Neural cell (in vitro differentiated cells): ENCODE measurements at regions not wholly inside any gene's neighbourhood (a gene's known extent, or its start where the extent isn't known, plus 50 kb on each side); places are given as distances from the start of the nearest gene placed in this dataset.

ENCODE experiments used
- H2AFZ ChIP-seq: fragments of 200-600, 300-800 bp; sonication (generic), shearing (Covaris generic); 2 replicates; pipeline ENCODE4 v1.6.0; 2014; ENCODE audit warnings: low read depth, mild to moderate bottlenecking, antibody characterized with exemption, low read length, moderate library complexity
- H3F3A ChIP-seq: fragments of 200-600 bp; shearing (Covaris generic); 2 replicates; pipeline ENCODE4 v1.6.1; 2016; ENCODE audit warnings: mild to moderate bottlenecking, moderate library complexity, mixed read lengths, antibody characterized with exemption, low read length; ENCODE audit not compliant: insufficient read depth, poor library complexity, severe bottlenecking
- H3K27ac ChIP-seq: fragments of 200-600, 300-800 bp; sonication (generic), shearing (Covaris generic); 2 replicates; pipeline ENCODE4 v1.5.1; 2014; ENCODE audit warnings: mild to moderate bottlenecking, low read length, moderate library complexity
- H3K27me3 ChIP-seq: fragments of 300-800, 200-600 bp; sonication (generic), shearing (Covaris generic); 2 replicates; pipeline ENCODE4 v1.6.0; 2014; ENCODE audit warnings: mild to moderate bottlenecking, low read depth, low read length, moderate library complexity; ENCODE audit not compliant: insufficient read depth
- H3K36me3 ChIP-seq: fragments of 300-800, 200-600 bp; sonication (generic), shearing (Covaris generic); 2 replicates; pipeline ENCODE4 v1.5.1; 2014; ENCODE audit warnings: mild to moderate bottlenecking, antibody characterized with exemption, low read length, moderate library complexity; ENCODE audit not compliant: insufficient read depth
- H3K4me2 ChIP-seq: fragments of 300-800, 200-600 bp; sonication (generic), shearing (Covaris generic); 2 replicates; pipeline ENCODE4 v1.6.0; 2014; ENCODE audit warnings: mild to moderate bottlenecking, low read length
- H3K4me3 ChIP-seq: fragments of 300-800, 200-600 bp; sonication (generic), shearing (Covaris generic); 2 replicates; pipeline ENCODE4 v1.5.1; 2014; ENCODE audit warnings: mild to moderate bottlenecking, low read length, moderate library complexity
- H3K79me2 ChIP-seq: fragments of 200-600 bp; shearing (Covaris generic); replicated peaks from 2 replicates; pipeline ENCODE4 v1.6.0; 2014; ENCODE audit warnings: mild to moderate bottlenecking, low read length, moderate library complexity; ENCODE audit not compliant: insufficient read depth
- H3K9ac ChIP-seq: fragments of 300-800, 200-600 bp; sonication (generic), shearing (Covaris generic); 2 replicates; pipeline ENCODE4 v1.6.1; 2016; ENCODE audit warnings: mild to moderate bottlenecking, low read length, mixed read lengths
- H3K9me2 ChIP-seq: fragments of 200-600 bp; shearing (Covaris generic); 2 replicates; pipeline ENCODE4 v1.6.1; 2016; ENCODE audit warnings: mild to moderate bottlenecking, low read length, mixed read lengths; ENCODE audit not compliant: insufficient read depth
- H3K9me3 ChIP-seq: fragments of 200-600, 300-800 bp; sonication (generic), shearing (Covaris generic); 2 replicates; pipeline ENCODE4 v1.6.1; 2016; ENCODE audit warnings: mild to moderate bottlenecking, mixed run types, low read length, moderate library complexity, mixed read lengths
- H4K20me1 ChIP-seq: fragments of 200-600 bp; shearing (Covaris generic); 2 replicates; pipeline ENCODE4 v1.6.1; 2016; ENCODE audit warnings: mild to moderate bottlenecking, mixed run types; ENCODE audit not compliant: insufficient read depth
- EP300 ChIP-seq: fragments of 450-650 bp; conservative IDR thresholded peaks from 2 replicates; pipeline ENCODE4 v1.6.1; 2014; ENCODE audit warnings: antibody characterized with exemption, mild to moderate bottlenecking, moderate library complexity; ENCODE audit not compliant: poor library complexity, severe bottlenecking
- EZH2 ChIP-seq: fragments of 200-600, 300-800 bp; shearing (Covaris generic), sonication (generic); IDR thresholded peaks from 2 replicates; pipeline ENCODE4 v1.6.1; 2014; ENCODE audit warnings: antibody characterized with exemption, low read length, borderline replicate concordance, mild to moderate bottlenecking; ENCODE audit not compliant: insufficient read depth, poor library complexity, severe bottlenecking
- MXI1 ChIP-seq: fragments of 450-650 bp; conservative IDR thresholded peaks from 2 replicates; pipeline ENCODE4 v1.6.1; 2014; ENCODE audit warnings: antibody characterized with exemption, mild to moderate bottlenecking; ENCODE audit not compliant: poor library complexity, severe bottlenecking
- POLR2AphosphoS5 ChIP-seq: IDR thresholded peaks from 2 replicates; pipeline ENCODE4 v1.6.1; 2012
- RAD21 ChIP-seq: fragments of 450-650 bp; conservative IDR thresholded peaks from 2 replicates; pipeline ENCODE4 v1.6.1; 2014; ENCODE audit warnings: antibody characterized with exemption, mild to moderate bottlenecking, moderate library complexity
- SMC3 ChIP-seq: fragments of 450-650 bp; conservative IDR thresholded peaks from 2 replicates; pipeline ENCODE4 v1.6.1; 2014; ENCODE audit warnings: antibody characterized with exemption, mild to moderate bottlenecking, moderate library complexity; ENCODE audit not compliant: poor library complexity
- TAF1 ChIP-seq: IDR thresholded peaks from 2 replicates; pipeline ENCODE4 v1.6.1; 2012; ENCODE audit warnings: low read depth
- TF ChIP-seq, protein P1 (sequence below): fragments of 450-650 bp; IDR thresholded peaks from 2 replicates; pipeline ENCODE4 v1.5.1; 2014; ENCODE audit warnings: antibody characterized with exemption, mild to moderate bottlenecking, moderate library complexity; ENCODE audit not compliant: poor library complexity, severe bottlenecking
- TF ChIP-seq, protein P2 (sequence below): IDR thresholded peaks from 2 replicates; pipeline ENCODE4 v1.6.1; 2012; ENCODE audit warnings: borderline replicate concordance

- Histone ChIP-seq H3K9me2 (no peaks in the 10 kb centered on the region), H3K4me2 (no peak overlapping the region), H3K79me2 (no peaks in the 10 kb centered on the region), H3K9me3 (no peaks in the 10 kb centered on the region), H3K4me3 (no peak overlapping the region), H3K9ac (no peak overlapping the region), H3K36me3 (no peaks in the 10 kb centered on the region), H2AFZ (no peak overlapping the region), H3K27me3 (no peaks in the 10 kb centered on the region), H3K27ac (no peak overlapping the region), H4K20me1 (no peaks in the 10 kb centered on the region), H3F3A (no peaks in the 10 kb centered on the region)
- TF ChIP-seq RAD21: no peak
These were observed 61.1 kb upstream of the GPR12 start for GRCh38 chr13:26821672-26822071.

- H3K9ac ChIP-seq: no peak overlapping the region
- no peak overlapping the region for H2AFZ ChIP-seq
- TF ChIP-seq MXI1 (no peak), TAF1 (no peak), SMC3 (no peak), EZH2 (no peak)
- TF ChIP-seq, protein P1, sequence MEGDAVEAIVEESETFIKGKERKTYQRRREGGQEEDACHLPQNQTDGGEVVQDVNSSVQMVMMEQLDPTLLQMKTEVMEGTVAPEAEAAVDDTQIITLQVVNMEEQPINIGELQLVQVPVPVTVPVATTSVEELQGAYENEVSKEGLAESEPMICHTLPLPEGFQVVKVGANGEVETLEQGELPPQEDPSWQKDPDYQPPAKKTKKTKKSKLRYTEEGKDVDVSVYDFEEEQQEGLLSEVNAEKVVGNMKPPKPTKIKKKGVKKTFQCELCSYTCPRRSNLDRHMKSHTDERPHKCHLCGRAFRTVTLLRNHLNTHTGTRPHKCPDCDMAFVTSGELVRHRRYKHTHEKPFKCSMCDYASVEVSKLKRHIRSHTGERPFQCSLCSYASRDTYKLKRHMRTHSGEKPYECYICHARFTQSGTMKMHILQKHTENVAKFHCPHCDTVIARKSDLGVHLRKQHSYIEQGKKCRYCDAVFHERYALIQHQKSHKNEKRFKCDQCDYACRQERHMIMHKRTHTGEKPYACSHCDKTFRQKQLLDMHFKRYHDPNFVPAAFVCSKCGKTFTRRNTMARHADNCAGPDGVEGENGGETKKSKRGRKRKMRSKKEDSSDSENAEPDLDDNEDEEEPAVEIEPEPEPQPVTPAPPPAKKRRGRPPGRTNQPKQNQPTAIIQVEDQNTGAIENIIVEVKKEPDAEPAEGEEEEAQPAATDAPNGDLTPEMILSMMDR: no peak
- no peaks in the 10 kb centered on the region for H3K36me3 ChIP-seq
- no peaks in the 10 kb centered on the region for H3K27me3 ChIP-seq
- H3K4me2 ChIP-seq: no peak overlapping the region
- no peak overlapping the region for H3K27ac ChIP-seq
- no peaks in the 10 kb centered on the region for H3K9me3 ChIP-seq
- H3K9me2 ChIP-seq: no peaks in the 10 kb centered on the region
- H3K79me2 ChIP-seq: no peaks in the 10 kb centered on the region
- no peak overlapping the region for H3K4me3 ChIP-seq
- no peaks in the 10 kb centered on the region for H4K20me1 ChIP-seq
- H3F3A ChIP-seq: no peaks in the 10 kb centered on the region
These were observed 60.3 kb upstream of the GPR12 start for GRCh38 chr13:26820871-26821270.

- no peak overlapping the region for H3K9ac ChIP-seq
- no peaks in the 10 kb centered on the region for H3K9me2 ChIP-seq
- H3K4me3 ChIP-seq: no peak overlapping the region
- TF ChIP-seq, protein P1: no peak
- TF ChIP-seq TAF1: no peak
- TF ChIP-seq MXI1: no peak
- no peak for TF ChIP-seq EP300
- TF ChIP-seq SMC3: no peak
- TF ChIP-seq, protein P2, sequence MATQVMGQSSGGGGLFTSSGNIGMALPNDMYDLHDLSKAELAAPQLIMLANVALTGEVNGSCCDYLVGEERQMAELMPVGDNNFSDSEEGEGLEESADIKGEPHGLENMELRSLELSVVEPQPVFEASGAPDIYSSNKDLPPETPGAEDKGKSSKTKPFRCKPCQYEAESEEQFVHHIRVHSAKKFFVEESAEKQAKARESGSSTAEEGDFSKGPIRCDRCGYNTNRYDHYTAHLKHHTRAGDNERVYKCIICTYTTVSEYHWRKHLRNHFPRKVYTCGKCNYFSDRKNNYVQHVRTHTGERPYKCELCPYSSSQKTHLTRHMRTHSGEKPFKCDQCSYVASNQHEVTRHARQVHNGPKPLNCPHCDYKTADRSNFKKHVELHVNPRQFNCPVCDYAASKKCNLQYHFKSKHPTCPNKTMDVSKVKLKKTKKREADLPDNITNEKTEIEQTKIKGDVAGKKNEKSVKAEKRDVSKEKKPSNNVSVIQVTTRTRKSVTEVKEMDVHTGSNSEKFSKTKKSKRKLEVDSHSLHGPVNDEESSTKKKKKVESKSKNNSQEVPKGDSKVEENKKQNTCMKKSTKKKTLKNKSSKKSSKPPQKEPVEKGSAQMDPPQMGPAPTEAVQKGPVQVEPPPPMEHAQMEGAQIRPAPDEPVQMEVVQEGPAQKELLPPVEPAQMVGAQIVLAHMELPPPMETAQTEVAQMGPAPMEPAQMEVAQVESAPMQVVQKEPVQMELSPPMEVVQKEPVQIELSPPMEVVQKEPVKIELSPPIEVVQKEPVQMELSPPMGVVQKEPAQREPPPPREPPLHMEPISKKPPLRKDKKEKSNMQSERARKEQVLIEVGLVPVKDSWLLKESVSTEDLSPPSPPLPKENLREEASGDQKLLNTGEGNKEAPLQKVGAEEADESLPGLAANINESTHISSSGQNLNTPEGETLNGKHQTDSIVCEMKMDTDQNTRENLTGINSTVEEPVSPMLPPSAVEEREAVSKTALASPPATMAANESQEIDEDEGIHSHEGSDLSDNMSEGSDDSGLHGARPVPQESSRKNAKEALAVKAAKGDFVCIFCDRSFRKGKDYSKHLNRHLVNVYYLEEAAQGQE: no peak
- no peak for TF ChIP-seq RAD21
- no peak for TF ChIP-seq EZH2
- TF ChIP-seq POLR2AphosphoS5: no peak
- H2AFZ ChIP-seq: no peak overlapping the region
- no peaks in the 10 kb centered on the region for H4K20me1 ChIP-seq
- H3K9me3 ChIP-seq: no peaks in the 10 kb centered on the region
- no peaks in the 10 kb centered on the region for H3K27me3 ChIP-seq
- no peaks in the 10 kb centered on the region for H3K79me2 ChIP-seq
- H3K4me2 ChIP-seq: no peak overlapping the region
- no peaks in the 10 kb centered on the region for H3K36me3 ChIP-seq
- no peaks in the 10 kb centered on the region for H3F3A ChIP-seq
- no peak overlapping the region for H3K27ac ChIP-seq
These were observed 58.5 kb upstream of the GPR12 start for GRCh38 chr13:26819046-26819445.
